ENCODE measurements at regions not wholly inside any gene's neighbourhood (a gene's known extent, or its start where the extent isn't known, plus 50 kb on each side); places are given as distances from the start of the nearest gene placed in this dataset.
"Not testable (repeated sequence)": the region's sequence is repeated elsewhere in the genome, so short reads cannot be mapped to it uniquely, and the experiment has no call there.

- peak; percentile 40 for DNase-seq (ENCODE audit: low read depth)
These were observed 636.7 kb downstream of the RFPL4B start for GRCh38 chr6:112983713-112984261.

- no peak for DNase-seq (ENCODE audit: low read depth)
These were observed 637.8 kb downstream of the RFPL4B start for GRCh38 chr6:112984899-112985298.

- no peak for DNase-seq (ENCODE audit: low read depth)
These were observed 639.2 kb downstream of the RFPL4B start for GRCh38 chr6:112986321-112986720.

GRCh38 chr6:112988748-112989147, 641.6 kb downstream of the RFPL4B start:
- no peak for DNase-seq (ENCODE audit: low read depth)

- DNase-seq (ENCODE audit: low read depth) = no peak
These were observed 643.8 kb downstream of the RFPL4B start for GRCh38 chr6:112990971-112991370.

GRCh38 chr6:112991912-112992311, 644.8 kb downstream of the RFPL4B start:
- DNase-seq (ENCODE audit: low read depth) = no peak

GRCh38 chr6:112997421-112998085, 650.4 kb downstream of the RFPL4B start:
- no peak for DNase-seq (ENCODE audit: low read depth)

- DNase-seq (ENCODE audit: low read depth) = no peak
These were observed 656.9 kb downstream of the RFPL4B start for GRCh38 chr6:113004054-113004453.

GRCh38 chr6:113004470-113005270, 657.5 kb downstream of the RFPL4B start:
- no peak for DNase-seq (ENCODE audit: low read depth)

- no peak for DNase-seq (ENCODE audit: low read depth)
These were observed 659.4 kb downstream of the RFPL4B start for GRCh38 chr6:113006494-113006893.

GRCh38 chr6:113009682-113010081, 662.6 kb downstream of the RFPL4B start:
- DNase-seq (ENCODE audit: low read depth) = no peak

- no peak for DNase-seq (ENCODE audit: low read depth)
These were observed 663.3 kb downstream of the RFPL4B start for GRCh38 chr6:113010196-113010989.

- no peak for DNase-seq (ENCODE audit: low read depth)
These were observed 664.3 kb downstream of the RFPL4B start for GRCh38 chr6:113011389-113011788.

- no peak for DNase-seq (ENCODE audit: low read depth)
These were observed 664.7 kb downstream of the RFPL4B start for GRCh38 chr6:113011801-113012200.

GRCh38 chr6:113015249-113015648, 668.1 kb downstream of the RFPL4B start:
- no peak for DNase-seq (ENCODE audit: low read depth)

GRCh38 chr6:113017353-113017752, 670.2 kb downstream of the RFPL4B start:
- no peak for DNase-seq (ENCODE audit: low read depth)

- DNase-seq (ENCODE audit: low read depth) = peak; percentile 85
These were observed 671.4 kb downstream of the RFPL4B start for GRCh38 chr6:113018351-113019151.

GRCh38 chr6:113019176-113019575, 672.0 kb downstream of the RFPL4B start:
- no peak for DNase-seq (ENCODE audit: low read depth)

GRCh38 chr6:113027780-113028179, 680.6 kb downstream of the RFPL4B start:
- DNase-seq (ENCODE audit: low read depth) = no peak

- DNase-seq (ENCODE audit: low read depth) = not testable (repeated sequence)
These were observed 682.0 kb downstream of the RFPL4B start for GRCh38 chr6:113029161-113029560.

- no peak for DNase-seq (ENCODE audit: low read depth)
These were observed 684.6 kb downstream of the RFPL4B start for GRCh38 chr6:113031591-113032238.
